RWPE2 (cell line): ENCODE measurements at regions not wholly inside any gene's neighbourhood (a gene's known extent, or its start where the extent isn't known, plus 50 kb on each side); places are given as distances from the start of the nearest gene placed in this dataset.
A peak's percentile ranks its signal among the peaks of the same experiment; 100 is the strongest.

Experiments
- ATAC-seq: fragments of 200-7000 bp; cut with Tn5 transposase; 3 replicates; pipeline ENCODE4 v1.9.1; 2021; ENCODE audit warnings: low read depth
- DNase-seq: peaks from one replicate; pipeline ENCODE4 v3.0.0-alpha.2; 2020; ENCODE audit warnings: low spot score
- H3K27ac ChIP-seq: fragments of 450-650 bp; 2 replicates; pipeline ENCODE4 v1.5.1; 2017; ENCODE audit warnings: mild to moderate bottlenecking; ENCODE audit not compliant: poor library complexity, severe bottlenecking
- H3K27me3 ChIP-seq: fragments of 250-450 bp; sonication (Bioruptor Pico); 2 replicates; pipeline ENCODE4 v1.5.1; 2021; ENCODE audit warnings: mild to moderate bottlenecking, moderate library complexity; ENCODE audit not compliant: insufficient read depth, poor library complexity, severe bottlenecking
- H3K36me3 ChIP-seq: fragments of 250-450 bp; sonication (Bioruptor Pico); 2 replicates; pipeline ENCODE4 v1.5.1; 2020; ENCODE audit warnings: low read depth, mild to moderate bottlenecking, moderate library complexity
- H3K4me1 ChIP-seq: fragments of 250-450 bp; sonication (Bioruptor Pico); 2 replicates; pipeline ENCODE4 v1.5.1; 2021; ENCODE audit warnings: mild to moderate bottlenecking, moderate library complexity; ENCODE audit not compliant: insufficient read depth, poor library complexity, severe bottlenecking
- H3K4me3 ChIP-seq: fragments of 250-450 bp; sonication (Bioruptor Pico); 2 replicates; pipeline ENCODE4 v1.5.1; 2021; ENCODE audit warnings: mild to moderate bottlenecking, moderate library complexity; ENCODE audit not compliant: severe bottlenecking
- H3K9me3 ChIP-seq: fragments of 250-450 bp; sonication (Bioruptor Pico); 2 replicates; pipeline ENCODE4 v1.5.1; 2021; ENCODE audit warnings: mild to moderate bottlenecking, moderate library complexity; ENCODE audit not compliant: severe bottlenecking
- CTCF ChIP-seq: fragments of 450-650 bp; IDR thresholded peaks from one replicate; pipeline ENCODE4 v1.5.1; 2017; ENCODE audit warnings: mild to moderate bottlenecking, moderate library complexity; ENCODE audit not compliant: poor library complexity, severe bottlenecking

- Histone ChIP-seq H3K9me3 (no peaks in the 10 kb centered on the region), H3K4me1 (peaks cover 18% of the 10 kb centered on the region), H3K36me3 (no peaks in the 10 kb centered on the region), H3K27me3 (no peaks in the 10 kb centered on the region), H3K27ac (no peak overlapping the region), H3K4me3 (no peak overlapping the region)
- ATAC-seq (no peak), DNase-seq (no peak)
- TF ChIP-seq CTCF: no peak
These were observed 213.2 kb downstream of the C12orf50 start for GRCh38 chr12:87815771-87816585.

GRCh38 chr12:87814625-87815024 is 214.6 kb downstream of the C12orf50 start:
- Histone ChIP-seq H3K27ac (no peak overlapping the region), H3K36me3 (no peaks in the 10 kb centered on the region)
- TF ChIP-seq CTCF: no peak

GRCh38 chr12:87813476-87814234 is 215.5 kb downstream of the C12orf50 start:
- H3K27me3 ChIP-seq: no peaks in the 10 kb centered on the region
- H3K4me1 ChIP-seq: peaks cover 9% of the 10 kb centered on the region
- peak overlapping the region; percentile 25 for H3K27ac ChIP-seq
- ATAC-seq: peak; percentile 99
- no peaks in the 10 kb centered on the region for H3K36me3 ChIP-seq
- no peaks in the 10 kb centered on the region for H3K9me3 ChIP-seq
- DNase-seq: no peak
- no peak overlapping the region for H3K4me3 ChIP-seq
- no peak for TF ChIP-seq CTCF

More at GRCh38 chr12:87814625-87815024, 214.6 kb downstream of the C12orf50 start:
- H3K4me1 ChIP-seq: peaks cover 9% of the 10 kb centered on the region
- DNase-seq (no peak), ATAC-seq (no peak)
- H3K9me3 ChIP-seq: no peaks in the 10 kb centered on the region
- H3K4me3 ChIP-seq: no peak overlapping the region
- no peaks in the 10 kb centered on the region for H3K27me3 ChIP-seq

- Histone ChIP-seq H3K27ac (no peak overlapping the region), H3K4me1 (peaks cover 9% of the 10 kb centered on the region), H3K9me3 (no peaks in the 10 kb centered on the region), H3K27me3 (no peaks in the 10 kb centered on the region), H3K4me3 (no peak overlapping the region), H3K36me3 (no peaks in the 10 kb centered on the region)
- TF ChIP-seq CTCF: no peak
- ATAC-seq: no peak
- no peak for DNase-seq
These were observed 216.5 kb downstream of the C12orf50 start for GRCh38 chr12:87812681-87813080.
